ENCODE measurements at regions not wholly inside any gene's neighbourhood (a gene's known extent, or its start where the extent isn't known, plus 50 kb on each side); places are given as distances from the start of the nearest gene placed in this dataset.
"Not testable (repeated sequence)": the region's sequence is repeated elsewhere in the genome, so short reads cannot be mapped to it uniquely, and the experiment has no call there.

DNA sequence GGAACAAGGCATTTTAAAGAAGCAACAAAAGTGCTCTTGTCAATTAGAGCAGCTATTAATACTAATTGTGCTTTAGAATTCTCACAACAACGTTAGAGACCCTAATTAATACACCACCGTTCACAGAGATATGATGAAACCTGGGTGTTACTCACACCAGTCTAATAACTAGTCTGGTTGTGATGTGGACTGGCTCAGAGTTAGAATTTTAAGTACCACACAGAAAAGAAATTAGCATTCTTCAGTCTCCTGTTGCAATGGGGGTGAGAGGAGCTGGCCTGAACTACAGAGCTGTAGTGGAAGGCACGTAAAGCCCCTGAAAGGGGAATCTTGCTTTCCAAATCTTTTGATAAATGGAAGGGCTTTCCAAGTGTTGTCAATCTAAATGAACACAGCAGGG lies 240.8 kb upstream of the TOX3 start:
- no peak for DNase-seq (ENCODE audit: low read depth)

DNA sequence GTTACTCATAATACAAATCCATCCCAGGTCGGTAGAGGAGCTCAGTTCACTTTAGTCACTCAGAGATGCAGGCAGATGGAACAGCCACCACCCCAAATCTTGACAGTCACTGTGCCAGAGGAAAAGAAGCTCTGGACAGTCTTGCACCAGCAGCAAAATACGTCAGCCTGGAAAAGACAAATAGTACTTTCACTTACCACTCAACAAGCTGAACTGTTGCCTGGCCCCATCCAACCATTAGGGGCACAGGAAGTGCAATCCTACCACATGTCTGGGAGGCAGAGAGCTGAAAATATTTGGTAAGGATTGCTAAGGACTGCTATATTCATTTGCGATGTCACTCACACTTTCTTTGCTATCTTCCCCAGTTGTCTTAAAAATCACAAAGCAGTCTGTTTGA lies 239.1 kb upstream of the TOX3 start:
- DNase-seq (ENCODE audit: low read depth), result no peak

DNA sequence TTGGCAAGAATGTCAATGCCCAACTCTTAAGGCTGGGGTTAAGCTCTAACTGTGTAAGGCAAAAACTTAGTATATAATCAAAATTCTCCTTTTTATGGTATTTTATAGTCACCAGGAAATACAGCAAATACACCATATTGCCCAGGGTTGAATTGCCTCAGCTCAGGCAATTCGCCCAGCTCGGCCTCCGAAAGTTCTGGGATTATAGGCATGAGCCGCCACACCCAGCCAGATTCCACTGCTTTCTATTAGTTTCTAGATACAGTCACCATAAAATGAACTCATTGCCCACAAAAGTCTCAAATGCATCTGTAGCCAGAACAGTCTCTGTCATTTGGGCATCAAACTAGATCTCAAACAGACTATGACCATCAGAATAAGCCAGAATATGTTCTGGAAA lies 238.7 kb upstream of the TOX3 start:
- DNase-seq (ENCODE audit: low read depth), result no peak

DNA sequence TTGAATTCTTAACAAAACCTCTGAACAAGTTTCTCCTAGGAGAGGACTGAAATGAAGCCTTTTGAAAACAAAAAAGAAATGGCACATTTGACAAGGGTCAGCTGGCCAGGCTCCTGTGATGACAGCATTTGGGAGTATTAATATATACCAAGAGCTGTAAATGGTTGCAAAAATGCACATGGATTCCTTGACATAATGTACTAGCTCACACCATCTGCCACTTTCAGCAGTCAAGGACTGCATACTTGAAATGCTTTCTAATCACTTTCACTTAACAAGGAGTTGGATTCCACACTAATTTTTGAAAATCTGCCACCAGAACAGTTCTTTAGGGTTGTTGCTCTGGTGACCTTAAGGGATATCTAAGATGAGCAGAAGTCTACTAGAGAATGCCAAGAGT lies 236.7 kb upstream of the TOX3 start:
- no peak for DNase-seq (ENCODE audit: low read depth)

DNA sequence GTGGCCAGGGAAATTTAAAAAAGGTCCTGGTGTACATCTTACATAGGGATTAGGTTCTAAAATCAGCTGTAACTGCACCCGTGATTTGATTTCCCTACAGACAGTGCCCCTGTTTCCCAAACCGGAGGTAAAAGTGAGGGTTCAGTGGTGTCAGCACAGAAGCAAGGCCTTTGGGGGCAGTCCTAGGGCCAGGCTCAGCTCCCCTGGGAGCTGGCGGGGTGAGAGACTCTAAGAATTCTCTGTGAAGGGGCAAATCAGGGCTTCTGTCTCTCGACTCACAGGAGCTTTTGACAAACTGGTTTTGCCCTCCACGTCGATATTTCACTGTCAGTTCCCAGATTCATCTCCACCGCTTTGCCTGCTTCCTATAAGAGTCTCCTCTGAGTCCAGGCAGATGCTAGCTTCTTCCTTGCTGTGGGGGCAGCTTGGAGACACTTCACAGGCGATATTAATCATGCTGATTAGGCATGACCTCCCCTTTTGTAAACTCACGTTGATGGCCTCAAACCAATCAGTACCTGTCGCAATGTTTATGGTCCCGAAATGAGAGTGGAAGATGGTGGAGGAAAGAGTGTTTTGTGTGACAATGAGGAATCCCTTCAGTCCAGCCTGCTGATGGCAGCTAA lies 234.2 kb upstream of the TOX3 start:
- DNase-seq (ENCODE audit: low read depth), result no peak

DNA sequence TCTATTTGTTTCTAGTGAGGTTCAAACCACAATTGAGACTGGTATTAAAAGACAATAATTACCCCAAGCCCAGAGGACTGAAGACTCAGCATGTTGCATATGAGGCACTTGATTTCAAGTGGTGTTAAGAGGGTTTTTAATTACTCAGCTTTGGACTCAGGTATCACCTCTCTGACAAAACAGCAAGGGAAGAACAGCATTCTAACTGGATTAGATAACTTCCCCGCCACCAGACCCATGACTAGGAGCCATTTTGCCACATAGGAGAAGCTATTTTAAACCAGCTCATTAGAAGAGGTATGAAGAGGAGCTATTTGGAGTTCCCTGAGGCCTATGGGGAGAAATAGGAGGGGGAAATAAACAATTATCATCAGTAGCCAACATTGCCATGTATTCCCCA lies 226.1 kb upstream of the TOX3 start:
- no peak for DNase-seq (ENCODE audit: low read depth)

DNA sequence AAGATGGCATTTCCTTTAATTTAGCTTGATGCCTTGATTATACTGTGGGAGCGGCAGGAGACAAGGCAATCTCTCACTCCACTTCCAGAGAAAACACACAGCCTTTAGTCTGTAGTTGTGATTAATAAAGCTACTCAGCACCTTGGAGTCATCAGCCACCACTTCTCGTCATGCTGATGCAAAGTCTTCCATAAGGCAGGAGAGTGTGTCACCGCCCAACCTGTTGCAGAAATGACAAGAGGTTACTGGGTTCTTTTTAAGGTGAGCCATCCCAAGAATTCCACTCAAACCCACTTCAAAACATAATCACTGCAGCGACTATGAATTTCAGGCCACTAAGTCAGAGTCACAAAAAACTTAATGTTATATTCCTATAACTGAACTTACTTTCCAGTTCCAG lies 223.9 kb upstream of the TOX3 start:
- DNase-seq (ENCODE audit: low read depth), result no peak

DNA sequence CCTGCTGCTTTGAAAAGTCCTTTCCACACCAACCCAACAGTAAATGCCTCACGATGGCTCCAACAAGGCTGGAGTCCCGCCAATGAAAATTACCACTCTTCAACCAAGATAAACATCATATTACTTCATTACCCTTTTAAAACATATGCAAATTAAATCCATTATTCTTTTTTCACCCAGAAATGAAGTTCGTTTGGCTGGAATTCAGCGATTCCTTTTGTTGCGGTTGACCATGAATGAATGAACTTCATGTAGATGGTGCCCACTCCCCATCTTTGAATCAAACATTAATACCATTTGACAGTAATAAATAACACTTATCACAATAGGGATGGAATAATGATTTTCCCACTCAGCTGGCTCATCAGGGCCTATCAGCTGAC lies 211.5 kb upstream of the TOX3 start:
- DNase-seq (ENCODE audit: low read depth), result no peak

DNA sequence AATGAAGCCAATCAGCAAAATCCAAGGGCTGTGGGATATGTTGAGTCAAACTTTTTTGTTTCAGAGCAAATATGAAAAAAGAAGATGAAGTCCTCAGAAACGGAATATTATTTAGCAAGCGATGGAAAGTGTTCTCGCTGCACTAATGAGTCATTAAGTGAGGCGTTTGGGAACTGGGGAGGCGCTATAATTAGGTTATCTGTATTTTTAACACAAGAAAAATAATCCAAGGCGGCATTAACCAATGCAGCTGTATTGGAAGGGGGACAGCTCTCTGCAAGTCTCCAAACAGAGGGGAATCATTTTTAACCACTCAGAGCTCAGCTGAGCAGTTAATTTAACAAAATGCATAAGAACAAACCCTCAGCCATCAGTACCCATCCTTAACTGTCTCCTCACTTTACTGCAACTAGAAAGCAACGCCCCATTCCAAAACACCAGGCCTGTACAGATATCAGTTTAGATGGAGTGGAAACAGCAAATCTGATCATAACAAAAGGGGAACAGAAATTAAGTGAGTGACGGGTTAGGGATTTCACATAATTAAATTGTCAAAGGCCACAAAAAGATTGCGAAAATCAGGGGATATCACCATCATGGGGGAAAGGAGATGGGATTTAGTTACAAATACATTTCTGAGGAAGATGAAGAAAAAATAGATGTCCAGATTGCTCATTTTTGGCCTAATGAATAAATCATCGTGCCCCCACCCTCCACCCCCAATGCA lies 211.0 kb upstream of the TOX3 start:
- DNase-seq (ENCODE audit: low read depth), result no peak

DNA sequence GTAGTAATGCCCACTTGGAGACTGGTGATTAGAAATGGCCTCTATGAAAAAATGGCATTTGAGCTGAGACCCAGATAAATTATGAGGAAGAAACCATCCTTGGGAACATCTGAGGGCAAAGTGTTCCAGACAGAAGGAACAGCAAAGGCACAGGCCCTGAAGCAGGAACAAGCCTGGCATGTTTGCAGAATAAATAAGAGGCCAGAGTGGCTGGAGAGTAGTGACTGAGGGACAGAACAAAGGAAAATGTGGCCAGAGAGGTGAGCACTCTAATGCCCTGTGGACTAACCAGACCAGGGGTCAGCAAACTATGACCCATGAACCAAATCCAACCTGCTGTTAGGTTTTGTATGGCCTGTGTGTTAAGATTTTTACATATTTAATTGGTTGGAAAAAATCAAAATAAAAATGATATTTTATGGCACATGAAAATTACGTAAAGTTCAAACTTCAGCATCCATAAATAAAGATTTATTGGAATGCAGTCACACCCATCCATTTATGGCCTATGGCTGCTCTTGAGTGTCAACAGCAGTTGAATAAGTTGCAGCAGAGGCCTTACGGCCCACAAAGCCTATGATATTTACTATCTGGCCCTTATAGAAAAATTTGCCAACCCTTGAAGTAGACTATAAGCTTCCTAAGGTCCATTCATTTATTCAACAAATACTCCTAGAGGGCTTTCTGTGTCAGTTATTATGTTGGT lies 210.0 kb upstream of the TOX3 start:
- DNase-seq (ENCODE audit: low read depth), result no peak

DNA sequence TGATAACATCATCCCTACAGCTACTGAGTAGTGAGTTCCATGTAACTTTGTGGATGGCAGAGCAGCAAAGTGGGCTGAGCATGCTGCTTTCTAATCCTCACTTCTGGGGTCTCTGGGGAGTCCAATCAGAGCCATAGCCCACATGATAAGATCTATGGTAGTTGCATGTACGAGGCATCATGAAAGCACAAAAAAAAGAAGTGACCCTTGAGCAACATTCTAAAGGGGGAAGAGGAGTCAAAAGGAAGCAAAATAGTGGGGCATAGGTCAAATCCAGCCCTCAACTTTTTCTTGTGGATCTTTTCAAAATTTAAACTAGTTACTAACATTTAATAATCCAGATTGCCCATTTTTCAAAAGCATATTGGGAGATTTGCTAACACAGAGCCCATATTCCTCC lies 208.5 kb upstream of the TOX3 start:
- no peak for DNase-seq (ENCODE audit: low read depth)

DNA sequence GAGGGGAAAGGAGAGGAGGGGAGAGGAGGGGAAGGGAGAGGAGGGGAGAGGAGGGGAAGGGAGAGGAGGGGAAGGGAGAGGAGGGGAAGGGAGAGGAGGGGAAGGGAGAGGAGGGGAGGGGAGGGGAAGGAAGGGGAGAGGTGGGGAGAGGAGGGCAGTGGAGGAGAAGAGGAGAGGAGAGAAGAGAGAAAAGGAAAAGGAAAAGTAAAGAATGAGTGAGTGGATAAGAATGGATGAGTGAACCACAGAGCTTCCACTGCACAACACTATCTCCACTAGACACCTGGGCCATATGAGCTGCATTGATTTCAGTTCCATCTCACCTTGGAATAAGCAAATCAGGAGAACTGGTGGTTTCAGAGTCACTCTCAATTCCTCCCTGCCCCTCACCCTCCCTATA lies 204.1 kb upstream of the TOX3 start:
- no peak for DNase-seq (ENCODE audit: low read depth)

DNA sequence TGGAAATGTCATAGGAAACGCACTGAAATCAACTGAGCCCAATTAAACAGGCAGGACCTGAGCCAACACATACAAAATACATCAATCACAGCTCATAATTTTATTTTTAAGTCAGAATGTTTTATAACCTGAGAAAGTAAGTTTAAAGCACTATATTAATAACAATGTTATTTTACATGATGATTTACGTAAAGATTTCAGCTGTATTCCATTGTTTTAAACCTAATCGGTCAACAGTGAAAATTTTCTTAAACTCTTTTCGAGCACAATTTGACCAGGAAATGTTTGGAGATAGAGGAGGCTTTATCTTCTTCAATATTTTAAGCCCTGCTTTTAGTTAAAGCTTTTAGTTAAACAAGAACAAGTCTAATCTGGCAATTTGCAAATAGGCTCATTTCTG lies 201.8 kb upstream of the TOX3 start:
- DNase-seq (ENCODE audit: low read depth), result no peak

DNA sequence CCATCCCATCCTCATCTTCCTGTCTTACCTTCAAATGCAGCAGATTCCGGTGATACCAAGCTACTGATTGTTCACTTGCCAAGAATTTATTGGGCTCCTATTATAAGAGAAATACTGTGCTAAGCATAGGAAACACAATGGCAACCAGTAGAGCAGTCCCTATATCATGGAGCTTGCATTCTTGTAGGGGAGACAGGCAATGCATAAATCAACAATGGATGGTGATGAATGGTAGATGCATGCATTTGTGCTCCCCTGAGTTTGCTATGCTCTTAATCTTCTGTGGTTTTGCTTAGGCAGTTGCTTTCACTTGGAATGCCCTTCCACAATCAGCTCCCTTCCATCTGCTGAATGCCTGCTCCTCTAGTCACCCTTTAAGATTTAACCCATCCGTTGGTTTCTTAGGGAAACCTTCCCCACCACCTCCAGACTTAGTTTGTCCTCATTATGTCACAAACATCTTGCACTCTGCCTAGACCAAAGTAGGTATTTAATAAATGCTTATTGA lies 200.2 kb upstream of the TOX3 start:
- no peak for DNase-seq (ENCODE audit: low read depth)

DNA sequence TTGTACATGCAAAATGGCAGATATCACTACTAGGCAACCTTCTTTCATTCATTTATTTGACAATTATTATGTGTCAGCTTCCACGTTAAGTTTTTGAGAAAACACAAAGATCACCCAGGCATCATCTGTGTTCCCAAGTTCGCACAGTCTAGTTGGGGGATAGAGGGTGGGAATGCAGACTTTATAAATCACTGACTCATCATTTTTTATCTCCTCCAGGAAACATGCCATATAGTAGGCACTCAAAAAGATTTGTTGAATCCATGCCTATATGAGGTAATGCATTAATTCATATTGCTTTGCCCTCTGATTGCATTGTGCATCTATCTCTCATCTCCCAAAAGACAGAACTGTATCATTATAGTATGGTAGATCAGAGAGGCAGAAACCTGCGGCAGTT lies 196.8 kb upstream of the TOX3 start:
- DNase-seq (ENCODE audit: low read depth), result no peak

DNA sequence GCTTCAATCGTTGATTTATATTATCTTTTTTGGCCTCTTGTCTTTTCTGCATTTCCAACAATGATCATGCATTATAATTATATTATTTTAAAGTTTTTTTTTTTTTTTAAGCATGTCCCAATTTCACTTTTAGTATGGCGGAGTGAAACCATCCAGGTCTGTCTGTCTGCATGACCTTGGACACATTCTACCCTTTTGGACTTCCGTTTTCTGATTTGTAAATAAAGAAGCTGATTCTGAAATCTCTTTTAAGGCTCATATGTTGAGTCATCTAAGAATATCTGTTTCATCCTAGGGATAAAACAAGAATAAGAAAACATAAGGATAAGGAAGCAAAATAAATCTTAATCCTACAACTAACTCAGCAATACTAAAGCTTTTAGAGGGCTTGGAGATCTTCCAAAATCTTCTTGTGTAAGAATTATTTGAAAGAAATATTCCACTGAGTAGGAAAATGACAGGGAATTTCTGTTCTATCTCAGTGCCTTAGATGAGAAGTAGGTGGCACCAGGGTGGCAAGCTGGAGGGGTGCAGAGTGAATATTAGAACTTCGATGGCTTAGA lies 195.7 kb upstream of the TOX3 start:
- no peak for DNase-seq (ENCODE audit: low read depth)

DNA sequence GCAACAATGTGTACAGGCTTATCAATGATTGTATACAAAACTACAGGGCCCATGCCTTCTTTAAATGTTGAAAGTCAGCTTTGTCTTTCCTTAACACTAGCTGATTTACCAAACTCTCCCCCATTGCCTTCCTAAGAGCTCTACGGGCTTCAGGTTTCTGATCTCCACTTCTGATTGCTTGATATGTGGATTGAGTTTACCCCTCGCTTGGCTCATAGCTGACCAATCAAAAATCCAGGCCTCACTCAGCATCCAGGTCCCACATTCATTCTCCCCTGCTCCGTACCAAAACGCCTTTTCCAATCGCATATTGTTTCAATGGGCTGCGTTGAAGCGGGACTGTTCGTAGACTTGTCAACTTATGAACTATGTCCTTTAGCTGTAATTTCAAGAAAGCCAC lies 195.1 kb upstream of the TOX3 start:
- DNase-seq (ENCODE audit: low read depth), result no peak

DNA sequence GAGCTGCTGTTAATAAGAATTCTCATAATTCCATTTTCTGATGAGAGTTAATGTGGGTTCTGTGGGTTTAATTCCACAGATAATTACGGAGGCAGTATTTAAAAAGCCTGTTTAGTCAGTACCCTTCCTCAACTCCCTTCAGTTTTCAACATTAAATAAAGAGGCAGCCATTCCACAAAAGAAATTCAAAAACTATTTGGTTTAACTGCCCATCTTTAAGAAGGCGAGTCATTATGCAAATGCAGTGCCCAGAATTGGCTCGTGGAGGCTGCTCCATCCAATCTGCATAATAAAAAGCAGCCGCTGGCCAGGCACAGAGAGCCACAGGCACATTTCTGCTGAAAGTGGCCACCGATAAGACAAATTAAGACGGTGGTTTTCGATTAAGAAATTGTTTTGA lies 194.4 kb upstream of the TOX3 start:
- DNase-seq (ENCODE audit: low read depth), result no peak

DNA sequence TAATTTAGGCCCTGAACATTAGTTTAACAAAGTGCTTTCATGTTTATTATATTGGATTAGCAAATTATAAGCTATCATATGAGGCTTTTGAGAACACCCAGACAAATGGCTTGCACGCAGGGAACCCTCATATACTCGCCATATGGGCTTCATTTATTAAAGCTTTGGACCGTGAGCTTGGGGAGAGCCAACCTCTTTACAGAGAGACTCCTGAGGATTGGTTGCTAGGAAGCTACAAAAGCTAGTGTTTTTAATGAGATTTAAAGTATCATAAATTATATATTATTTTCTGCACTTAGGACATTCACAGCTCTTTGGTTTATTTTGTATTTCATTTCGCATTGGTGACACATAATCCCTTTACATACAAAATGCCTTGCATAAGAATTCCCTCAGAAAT lies 193.8 kb upstream of the TOX3 start:
- no peak for DNase-seq (ENCODE audit: low read depth)

DNA sequence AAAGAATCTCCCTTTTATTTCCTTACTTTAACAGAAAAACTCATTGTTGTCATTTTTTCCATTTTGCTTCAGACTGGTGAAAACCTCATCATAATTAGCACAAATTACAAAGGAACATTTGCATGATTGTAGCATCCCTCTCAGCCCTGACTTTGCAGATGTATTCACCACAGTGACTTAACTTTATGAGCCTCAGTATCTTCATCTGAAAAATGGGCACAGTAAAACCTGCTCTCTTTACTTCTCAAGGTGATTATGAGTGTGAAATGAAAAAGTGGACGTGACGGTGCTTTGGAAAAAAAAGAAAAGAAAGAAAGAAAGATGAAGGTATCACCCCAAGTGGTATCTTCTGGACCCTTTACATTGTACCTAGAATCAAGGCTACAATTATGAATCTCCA lies 193.4 kb upstream of the TOX3 start:
- DNase-seq (ENCODE audit: low read depth), result no peak

DNA sequence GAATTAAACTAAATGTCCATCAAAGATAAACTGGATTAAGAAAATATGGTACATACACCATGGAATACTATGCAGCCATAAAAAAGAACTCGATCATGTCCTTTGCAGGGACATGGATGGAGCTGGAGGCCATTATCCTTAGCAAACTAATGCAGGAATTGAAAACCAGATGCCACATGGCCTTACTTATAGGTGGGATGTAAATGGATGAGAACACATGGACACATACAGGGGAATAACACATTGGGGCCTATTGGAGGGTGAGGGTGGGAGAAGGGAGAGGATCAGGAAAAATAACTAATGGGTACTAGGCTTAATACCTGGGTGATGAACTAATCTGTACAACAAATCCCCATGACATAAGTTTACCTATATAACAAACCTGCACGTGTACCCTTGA lies 192.0 kb upstream of the TOX3 start:
- not testable (repeated sequence) for DNase-seq (ENCODE audit: low read depth)

DNA sequence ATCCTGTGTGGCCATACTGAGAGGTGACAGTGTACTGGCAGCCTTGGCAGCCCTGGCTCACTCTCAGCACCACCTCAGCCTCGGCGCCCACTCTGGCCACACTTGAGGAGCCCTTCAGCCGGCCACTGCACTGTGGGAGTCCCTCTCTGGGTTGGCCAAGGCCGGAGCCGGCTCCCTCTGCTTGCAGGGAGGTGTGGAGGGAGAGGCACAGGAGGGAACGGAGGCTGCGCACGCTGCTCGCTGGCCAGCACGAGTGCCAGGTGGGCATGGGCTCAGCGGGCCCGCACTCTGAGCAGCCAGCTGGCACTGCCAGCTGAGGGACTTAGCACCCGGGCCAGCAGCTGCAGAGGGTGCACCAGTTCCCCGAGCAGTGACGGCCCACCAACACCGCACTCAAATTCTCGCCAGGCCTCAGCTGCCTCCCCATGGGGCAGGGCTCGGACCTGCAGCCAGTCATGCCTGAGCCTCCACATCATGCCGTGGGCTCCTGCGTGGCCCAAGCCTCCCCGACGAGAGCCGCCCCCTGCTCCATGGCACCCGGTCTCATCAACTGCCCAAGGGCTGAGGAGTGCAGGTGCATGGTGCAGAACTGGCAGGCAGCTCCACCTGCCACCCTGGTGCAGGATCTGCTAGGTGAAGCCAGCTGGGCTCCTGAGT lies 184.4 kb upstream of the TOX3 start:
- no peak for DNase-seq (ENCODE audit: low read depth)

DNA sequence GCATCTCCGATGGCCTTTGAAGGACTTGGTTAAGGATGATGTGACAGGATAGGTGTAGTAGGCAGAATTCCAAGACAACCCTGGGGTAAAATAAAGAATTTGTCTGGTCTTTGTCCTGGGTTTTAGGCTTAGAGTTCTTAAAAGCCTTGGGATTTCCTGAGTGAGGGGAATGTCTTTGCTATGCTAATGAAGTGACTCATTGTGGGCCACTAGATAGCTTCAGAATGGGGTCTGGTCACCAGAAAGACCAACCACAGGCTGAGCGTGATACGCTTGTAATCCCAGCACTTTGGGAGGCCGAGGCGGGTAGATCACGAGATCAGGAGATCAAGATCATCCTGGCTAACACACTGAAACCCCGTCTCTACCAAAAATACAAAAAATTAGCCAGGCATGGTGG lies 182.8 kb upstream of the TOX3 start:
- no peak for DNase-seq (ENCODE audit: low read depth)

All from stimulated activated CD8-positive, alpha-beta memory T cell treated with anti-CD3 and anti-CD28 coated beads, Interleukin-4, amount 100 ng/mL, for 24 hours (primary cell).